Esophagus muscularis mucosa (tissue), 4 donors: ENCODE measurements at regions not wholly inside any gene's neighbourhood (a gene's known extent, or its start where the extent isn't known, plus 50 kb on each side); places are given as distances from the start of the nearest gene placed in this dataset.

Source experiments
- EP300 ChIP-seq: sonication (generic); formaldehyde crosslinking; IDR thresholded peaks from one replicate; pipeline ENCODE4 v1.6.1; 2017; ENCODE audit warnings: antibody characterized with exemption
- POLR2A ChIP-seq: fragments of 450-650 bp; IDR thresholded peaks from one replicate; pipeline ENCODE4 v1.6.1; 2017; ENCODE audit warnings: antibody characterized with exemption, moderate library complexity, mild to moderate bottlenecking, low read depth
- POLR2AphosphoS5 ChIP-seq, 2 donors: sonication (generic); formaldehyde crosslinking; IDR thresholded peaks; one replicate each; pipeline ENCODE4 v1.6.1; 2017; ENCODE audit warnings: antibody characterized with exemption in 2 of 2
- TF ChIP-seq, protein P1 (sequence below), 3 experiments: fragments of 200-600 bp in 2 of 3; fragments of 450-650 bp in 1 of 3; sonication (generic) in 2 of 3; IDR thresholded peaks; one replicate each; pipeline ENCODE4 v1.5.1; 2017 to 2019; ENCODE audit warnings: antibody characterized with exemption in 3 of 3, mild to moderate bottlenecking in 2 of 3, moderate library complexity in 1 of 3

DNA sequence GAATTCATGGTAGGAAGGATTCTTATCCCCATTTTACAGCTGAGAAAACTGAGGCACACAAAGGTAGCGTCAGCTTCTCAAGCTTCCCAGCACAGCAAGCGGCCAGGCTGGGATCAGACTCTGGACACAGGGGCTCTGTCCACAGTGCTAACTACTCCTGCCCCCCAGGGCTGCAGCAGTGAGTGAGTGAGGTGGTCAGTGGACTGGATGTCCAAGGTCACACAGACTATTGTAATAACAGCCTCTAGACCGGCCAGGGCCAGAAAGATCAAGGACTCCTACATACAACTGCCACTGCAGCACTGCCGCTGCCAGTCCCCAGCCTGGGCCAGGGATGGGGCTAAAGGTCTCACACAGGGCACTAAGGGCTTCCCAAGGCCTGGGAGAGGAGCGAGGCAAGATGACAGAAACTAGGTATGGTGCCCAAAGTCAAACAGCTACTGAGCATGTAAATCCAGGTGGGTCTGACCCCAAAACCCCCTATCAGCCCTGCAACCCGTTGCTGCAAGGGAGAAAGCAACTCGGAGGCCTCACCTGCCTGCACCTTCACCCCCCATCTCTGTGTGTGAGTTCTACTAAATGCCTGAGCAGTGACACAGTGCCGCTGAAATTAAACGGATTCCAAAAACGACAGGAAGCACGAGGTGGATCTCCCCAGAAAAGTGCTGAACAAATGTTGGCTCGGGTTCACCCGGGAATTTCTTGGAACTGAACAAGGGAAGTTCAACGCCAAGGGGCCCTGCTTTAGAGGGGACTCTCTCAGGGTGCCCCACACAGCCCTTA, 161.8 kb upstream of the GRK3 start:
- TF ChIP-seq, protein P1, sequence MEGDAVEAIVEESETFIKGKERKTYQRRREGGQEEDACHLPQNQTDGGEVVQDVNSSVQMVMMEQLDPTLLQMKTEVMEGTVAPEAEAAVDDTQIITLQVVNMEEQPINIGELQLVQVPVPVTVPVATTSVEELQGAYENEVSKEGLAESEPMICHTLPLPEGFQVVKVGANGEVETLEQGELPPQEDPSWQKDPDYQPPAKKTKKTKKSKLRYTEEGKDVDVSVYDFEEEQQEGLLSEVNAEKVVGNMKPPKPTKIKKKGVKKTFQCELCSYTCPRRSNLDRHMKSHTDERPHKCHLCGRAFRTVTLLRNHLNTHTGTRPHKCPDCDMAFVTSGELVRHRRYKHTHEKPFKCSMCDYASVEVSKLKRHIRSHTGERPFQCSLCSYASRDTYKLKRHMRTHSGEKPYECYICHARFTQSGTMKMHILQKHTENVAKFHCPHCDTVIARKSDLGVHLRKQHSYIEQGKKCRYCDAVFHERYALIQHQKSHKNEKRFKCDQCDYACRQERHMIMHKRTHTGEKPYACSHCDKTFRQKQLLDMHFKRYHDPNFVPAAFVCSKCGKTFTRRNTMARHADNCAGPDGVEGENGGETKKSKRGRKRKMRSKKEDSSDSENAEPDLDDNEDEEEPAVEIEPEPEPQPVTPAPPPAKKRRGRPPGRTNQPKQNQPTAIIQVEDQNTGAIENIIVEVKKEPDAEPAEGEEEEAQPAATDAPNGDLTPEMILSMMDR (IDR thresholded peaks at IDR 0.05), result no peak
- TF ChIP-seq EP300 (no peak), POLR2A (no peak), POLR2AphosphoS5 (IDR thresholded peaks at IDR 0.05) (peak; percentile 57 to 73)
